GM23248 (cell line): ENCODE measurements at regions not wholly inside any gene's neighbourhood (a gene's known extent, or its start where the extent isn't known, plus 50 kb on each side); places are given as distances from the start of the nearest gene placed in this dataset.

Experiments
- DNase-seq: peaks from one replicate; pipeline ENCODE4 v3.0.0-alpha.2; 2015
- H2AFZ ChIP-seq: fragments of 200-600 bp; sonication (generic); 2 replicates; pipeline ENCODE4 v1.6.1; 2016; ENCODE audit warnings: antibody characterized with exemption
- H3F3A ChIP-seq: fragments of 200-600 bp; sonication (generic); 2 replicates; pipeline ENCODE4 v1.6.1; 2016; ENCODE audit warnings: mild to moderate bottlenecking, antibody characterized with exemption, mixed run types; ENCODE audit not compliant: insufficient read depth
- H3K27ac ChIP-seq: fragments of 200-600 bp; sonication (generic); 2 replicates; pipeline ENCODE4 v1.5.1; 2016; ENCODE audit warnings: mild to moderate bottlenecking
- H3K27me3 ChIP-seq: fragments of 200-600 bp; sonication (generic); replicated peaks from 2 replicates; pipeline ENCODE4 v1.6.1; 2016; ENCODE audit warnings: mild to moderate bottlenecking; ENCODE audit not compliant: insufficient read depth
- H3K36me3 ChIP-seq: fragments of 200-600 bp; sonication (generic); 2 replicates; pipeline ENCODE4 v1.6.1; 2016; ENCODE audit warnings: low read depth, mild to moderate bottlenecking
- H3K4me1 ChIP-seq: fragments of 200-600 bp; sonication (generic); 2 replicates; pipeline ENCODE4 v1.6.1; 2016; ENCODE audit warnings: mild to moderate bottlenecking; ENCODE audit not compliant: insufficient read depth
- H3K4me2 ChIP-seq: fragments of 200-600 bp; sonication (generic); one replicate; pipeline ENCODE4 v1.6.1; 2016; ENCODE audit warnings: mild to moderate bottlenecking; ENCODE audit not compliant: unreplicated experiment
- H3K4me3 ChIP-seq: fragments of 200-600 bp; sonication (generic); 2 replicates; pipeline ENCODE4 v1.5.1; 2016; ENCODE audit warnings: mild to moderate bottlenecking
- H3K79me2 ChIP-seq: fragments of 200-600 bp; sonication (generic); 2 replicates; pipeline ENCODE4 v1.6.1; 2016; ENCODE audit warnings: mild to moderate bottlenecking; ENCODE audit not compliant: insufficient read depth
- H3K9ac ChIP-seq: fragments of 200-600 bp; sonication (generic); 2 replicates; pipeline ENCODE4 v1.6.1; 2016; ENCODE audit warnings: mild to moderate bottlenecking
- H3K9me2 ChIP-seq: fragments of 200-600 bp; sonication (generic); 2 replicates; pipeline ENCODE4 v1.6.1; 2016; ENCODE audit warnings: mixed run types, mild to moderate bottlenecking, moderate library complexity; ENCODE audit not compliant: insufficient read depth
- H3K9me3 ChIP-seq: fragments of 200-600 bp; sonication (generic); one replicate; pipeline ENCODE4 v1.6.1; 2017; ENCODE audit warnings: low read depth
- H4K20me1 ChIP-seq: fragments of 200-600 bp; sonication (generic); 2 replicates; pipeline ENCODE4 v1.6.0; 2016; ENCODE audit not compliant: insufficient read depth
- EZH2 ChIP-seq: fragments of 200-600 bp; sonication (generic); IDR thresholded peaks from 2 replicates; pipeline ENCODE4 v1.6.1; 2018; ENCODE audit warnings: antibody characterized with exemption, mild to moderate bottlenecking; ENCODE audit not compliant: insufficient read depth, poor library complexity, severe bottlenecking
- EZH2phosphoT487 ChIP-seq: fragments of 200-600 bp; sonication (generic); IDR thresholded peaks from 2 replicates; pipeline ENCODE4 v1.6.1; 2018; ENCODE audit warnings: antibody characterized with exemption, moderate library complexity, mild to moderate bottlenecking, low read depth; ENCODE audit not compliant: insufficient read depth
- WGBS, 2 experiments: methylation state at CpG; one replicate each; pipeline ENCODE4 v1.1.6; 2015 to 2017; ENCODE audit warnings: low lambda C conversion rate in 2 of 2, low coverage in 1 of 2; ENCODE audit errors: missing lambda C conversion rate in 2 of 2; 5-methylcytosine and 5-hydroxymethylcytosine counted together
- in situ Hi-C: fragments of 300-500 bp; cut with MboI; formaldehyde crosslinking; loops from 2 replicates; pipeline ENCODE4 v1.15.0; 2020

GRCh38 chr20:57938158-57939108 is 228.6 kb upstream of the PMEPA1 start:
- Histone ChIP-seq H2AFZ (no peak overlapping the region), H3K4me3 (no peak overlapping the region), H3F3A (no peaks in the 10 kb centered on the region), H3K79me2 (no peaks in the 10 kb centered on the region), H3K4me1 (no peaks in the 10 kb centered on the region), H3K27me3 (no peaks in the 10 kb centered on the region), H3K36me3 (no peaks in the 10 kb centered on the region), H4K20me1 (no peaks in the 10 kb centered on the region), H3K9me2 (no peaks in the 10 kb centered on the region), H3K4me2 (no peak overlapping the region), H3K9me3 (no peaks in the 10 kb centered on the region), H3K9ac (no peak overlapping the region), H3K27ac (no peak overlapping the region)
- DNase-seq = peak; percentile 50
- TF ChIP-seq EZH2 = no peak
- no peak for TF ChIP-seq EZH2phosphoT487
- 74 to 76% methylated on average over 19 of the region's 19 CpGs for WGBS, 2 experiments
- in situ Hi-C loops = no loop called here

GRCh38 chr20:57936636-57937385 is 227.0 kb upstream of the PMEPA1 start:
- H2AFZ ChIP-seq = no peak overlapping the region
- no peaks in the 10 kb centered on the region for H3K79me2 ChIP-seq
- in situ Hi-C loops = no loop called here
- no peaks in the 10 kb centered on the region for H3K9me3 ChIP-seq
- no peaks in the 10 kb centered on the region for H3K4me1 ChIP-seq
- H3K9ac ChIP-seq = no peak overlapping the region
- TF ChIP-seq EZH2phosphoT487 = no peak
- TF ChIP-seq EZH2 = no peak
- DNase-seq = no peak
- no peaks in the 10 kb centered on the region for H3F3A ChIP-seq
- no peak overlapping the region for H3K27ac ChIP-seq
- no peaks in the 10 kb centered on the region for H3K36me3 ChIP-seq
- H3K27me3 ChIP-seq = no peaks in the 10 kb centered on the region
- H4K20me1 ChIP-seq = no peaks in the 10 kb centered on the region
- no peak overlapping the region for H3K4me2 ChIP-seq
- no peak overlapping the region for H3K4me3 ChIP-seq
- H3K9me2 ChIP-seq = no peaks in the 10 kb centered on the region
- WGBS, 2 experiments = 89 to 90% methylated on average over 6 of the region's 6 CpGs

GRCh38 chr20:57934913-57935312 is 225.1 kb upstream of the PMEPA1 start:
- no peaks in the 10 kb centered on the region for H4K20me1 ChIP-seq
- no peak for TF ChIP-seq EZH2
- no peak for TF ChIP-seq EZH2phosphoT487
- 85 to 90% methylated on average over 10 of the region's 10 CpGs for WGBS, 2 experiments
- no peak overlapping the region for H3K4me2 ChIP-seq
- no peaks in the 10 kb centered on the region for H3K79me2 ChIP-seq
- H3K9ac ChIP-seq = no peak overlapping the region
- no peak overlapping the region for H3K27ac ChIP-seq
- H2AFZ ChIP-seq = no peak overlapping the region
- no peaks in the 10 kb centered on the region for H3F3A ChIP-seq
- no peak for DNase-seq
- H3K4me1 ChIP-seq = no peaks in the 10 kb centered on the region
- H3K4me3 ChIP-seq = no peak overlapping the region
- H3K9me2 ChIP-seq = no peaks in the 10 kb centered on the region
- in situ Hi-C loops = no loop called here
- no peaks in the 10 kb centered on the region for H3K36me3 ChIP-seq
- no peaks in the 10 kb centered on the region for H3K27me3 ChIP-seq
- H3K9me3 ChIP-seq = no peaks in the 10 kb centered on the region

GRCh38 chr20:57934007-57934805 is 224.4 kb upstream of the PMEPA1 start:
- in situ Hi-C loops = no loop called here
- H3K27ac ChIP-seq = no peak overlapping the region
- TF ChIP-seq EZH2 (no peak), EZH2phosphoT487 (no peak)

More at GRCh38 chr20:57934007-57934805, 224.4 kb upstream of the PMEPA1 start:
- Histone ChIP-seq H4K20me1 (no peaks in the 10 kb centered on the region), H3K27me3 (no peaks in the 10 kb centered on the region), H3F3A (no peaks in the 10 kb centered on the region), H2AFZ (no peak overlapping the region), H3K9me2 (no peaks in the 10 kb centered on the region), H3K4me3 (no peak overlapping the region), H3K9me3 (no peaks in the 10 kb centered on the region), H3K4me1 (no peaks in the 10 kb centered on the region), H3K79me2 (no peaks in the 10 kb centered on the region), H3K36me3 (no peaks in the 10 kb centered on the region), H3K4me2 (no peak overlapping the region), H3K9ac (no peak overlapping the region)
- no peak for DNase-seq
- 87 to 92% methylated on average over 10 of the region's 10 CpGs for WGBS, 2 experiments
